ENCODE measurements at regions not wholly inside any gene's neighbourhood (a gene's known extent, or its start where the extent isn't known, plus 50 kb on each side); places are given as distances from the start of the nearest gene placed in this dataset.

DNA sequence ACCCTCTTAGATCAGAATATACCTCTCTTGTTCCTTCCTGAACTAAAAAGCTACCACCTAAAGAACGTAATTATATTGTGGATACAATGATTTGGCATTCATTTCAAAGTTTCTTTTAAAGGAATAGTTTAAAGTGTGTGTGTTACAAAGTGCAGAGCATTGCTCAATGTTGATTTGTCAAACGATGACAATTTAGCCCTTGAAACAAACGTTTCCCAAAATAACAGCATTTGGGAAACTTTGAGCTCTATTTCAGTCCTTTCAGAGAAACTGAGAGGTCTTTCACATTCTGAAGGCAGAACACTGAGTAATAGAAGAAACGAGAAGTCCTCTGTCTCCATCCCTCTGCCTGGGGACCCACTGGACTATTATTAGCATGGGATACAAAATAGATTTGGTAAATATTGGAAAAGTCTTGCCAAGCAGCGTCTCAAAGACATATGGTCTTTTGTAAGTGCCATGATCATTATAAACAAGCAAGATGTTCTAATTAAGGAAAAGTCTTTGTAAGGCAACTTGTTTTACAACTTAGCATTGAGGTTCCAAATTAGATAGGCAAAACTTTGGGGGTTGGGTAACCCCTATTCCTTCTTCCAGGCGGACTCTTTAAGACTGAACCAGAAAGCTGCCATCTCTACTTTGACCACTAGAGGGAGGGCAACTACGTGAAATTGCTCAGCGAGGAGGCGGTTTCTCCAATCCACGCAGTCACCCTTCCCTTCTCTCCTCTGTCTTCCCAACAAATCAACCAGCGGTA is 208.8 kb downstream of the RNF144B start:
- TF ChIP-seq, protein P1, sequence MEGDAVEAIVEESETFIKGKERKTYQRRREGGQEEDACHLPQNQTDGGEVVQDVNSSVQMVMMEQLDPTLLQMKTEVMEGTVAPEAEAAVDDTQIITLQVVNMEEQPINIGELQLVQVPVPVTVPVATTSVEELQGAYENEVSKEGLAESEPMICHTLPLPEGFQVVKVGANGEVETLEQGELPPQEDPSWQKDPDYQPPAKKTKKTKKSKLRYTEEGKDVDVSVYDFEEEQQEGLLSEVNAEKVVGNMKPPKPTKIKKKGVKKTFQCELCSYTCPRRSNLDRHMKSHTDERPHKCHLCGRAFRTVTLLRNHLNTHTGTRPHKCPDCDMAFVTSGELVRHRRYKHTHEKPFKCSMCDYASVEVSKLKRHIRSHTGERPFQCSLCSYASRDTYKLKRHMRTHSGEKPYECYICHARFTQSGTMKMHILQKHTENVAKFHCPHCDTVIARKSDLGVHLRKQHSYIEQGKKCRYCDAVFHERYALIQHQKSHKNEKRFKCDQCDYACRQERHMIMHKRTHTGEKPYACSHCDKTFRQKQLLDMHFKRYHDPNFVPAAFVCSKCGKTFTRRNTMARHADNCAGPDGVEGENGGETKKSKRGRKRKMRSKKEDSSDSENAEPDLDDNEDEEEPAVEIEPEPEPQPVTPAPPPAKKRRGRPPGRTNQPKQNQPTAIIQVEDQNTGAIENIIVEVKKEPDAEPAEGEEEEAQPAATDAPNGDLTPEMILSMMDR (conservative IDR thresholded peaks at IDR 0.05; ENCODE audit: low read depth, low read length), result peak; percentile 89
- TF ChIP-seq RAD21 (IDR thresholded peaks at IDR 0.05; ENCODE audit: low read length) (peak; percentile 82), POLR2A (IDR thresholded peaks at IDR 0.05; ENCODE audit: low read depth, low read length) (no peak), CEBPB (IDR thresholded peaks at IDR 0.05; ENCODE audit: low read depth, low read length) (no peak), NFE2L2 (IDR thresholded peaks at IDR 0.05; ENCODE audit: low read depth, low read length) (no peak)

Measured in IMR-90 (cell line).